ENCODE measurements at regions not wholly inside any gene's neighbourhood (a gene's known extent, or its start where the extent isn't known, plus 50 kb on each side); places are given as distances from the start of the nearest gene placed in this dataset.

GRCh38 chr13:22041741-22042140 is 370.9 kb downstream of the FGF9 start:
- TF ChIP-seq POLR2AphosphoS5 (IDR thresholded peaks at IDR 0.05; ENCODE audit: low read depth, low read length) (no peak), CTCF (IDR thresholded peaks at IDR 0.05) (no peak), TCF7L2 (IDR thresholded peaks at IDR 0.05; ENCODE audit: low read depth, low read length) (no peak), REST (IDR thresholded peaks at IDR 0.05; ENCODE audit: insufficient read depth in 1 of 2, low read depth in 2 of 2, low read length in 1 of 2) (no peak), SIN3A (IDR thresholded peaks at IDR 0.05; ENCODE audit: borderline replicate concordance, insufficient read depth, low read depth, low read length) (no peak)
